ENCODE measurements at regions not wholly inside any gene's neighbourhood (a gene's known extent, or its start where the extent isn't known, plus 50 kb on each side); places are given as distances from the start of the nearest gene placed in this dataset.

- TF ChIP-seq CTCF (conservative IDR thresholded peaks at IDR 0.05; ENCODE audit: low read depth, low read length): no peak
- no peak for TF ChIP-seq EZH2 (IDR thresholded peaks at IDR 0.05; ENCODE audit: low read length, unreplicated experiment)
Observed at GRCh38 chr6:133016631-133017030, 202.3 kb downstream of the RPS12 start.
